Karpas-422 (cell line): ENCODE measurements at regions not wholly inside any gene's neighbourhood (a gene's known extent, or its start where the extent isn't known, plus 50 kb on each side); places are given as distances from the start of the nearest gene placed in this dataset.
"Not testable (repeated sequence)": the region's sequence is repeated elsewhere in the genome, so short reads cannot be mapped to it uniquely, and the experiment has no call there.

Experiments
- DNase-seq: peaks from one replicate; pipeline ENCODE4 v3.0.0-alpha.2; 2015
- H2AFZ ChIP-seq: fragments of 200-600 bp; sonication (generic); 2 replicates; pipeline ENCODE4 v1.6.1; 2014; ENCODE audit warnings: antibody characterized with exemption, low read length, mixed read lengths
- H3K27ac ChIP-seq: fragments of 200-600 bp; sonication (generic); 2 replicates; pipeline ENCODE4 v1.5.1; 2014; ENCODE audit warnings: mild to moderate bottlenecking, low read length, moderate library complexity
- H3K27me3 ChIP-seq: fragments of 200-600 bp; sonication (generic); 2 replicates; pipeline ENCODE4 v1.6.1; 2014; ENCODE audit warnings: low read length, mixed read lengths
- H3K36me3 ChIP-seq: fragments of 200-600 bp; sonication (generic); 2 replicates; pipeline ENCODE4 v1.6.1; 2014; ENCODE audit warnings: low read length, mixed read lengths; ENCODE audit not compliant: insufficient read depth
- H3K4me1 ChIP-seq: fragments of 200-600 bp; sonication (generic); 2 replicates; pipeline ENCODE4 v1.6.1; 2014; ENCODE audit warnings: mild to moderate bottlenecking, low read length, mixed read lengths
- H3K4me2 ChIP-seq: fragments of 200-600 bp; sonication (generic); 2 replicates; pipeline ENCODE4 v1.6.1; 2014; ENCODE audit warnings: low read length, low read depth, mild to moderate bottlenecking; ENCODE audit not compliant: poor library complexity, severe bottlenecking
- H3K4me3 ChIP-seq: fragments of 200-600 bp; sonication (generic); 2 replicates; pipeline ENCODE4 v1.5.1; 2014; ENCODE audit warnings: mild to moderate bottlenecking, antibody characterized with exemption, low read length, mixed read lengths
- H3K79me2 ChIP-seq: fragments of 200-600 bp; sonication (generic); 2 replicates; pipeline ENCODE4 v1.6.1; 2014; ENCODE audit warnings: mild to moderate bottlenecking, low read length, mixed read lengths
- H3K9ac ChIP-seq: fragments of 200-600 bp; sonication (generic); 2 replicates; pipeline ENCODE4 v1.6.0; 2014; ENCODE audit warnings: low read length
- H3K9me2 ChIP-seq: fragments of 200-600 bp; sonication (generic), shearing (Covaris generic); replicated peaks from 2 replicates; pipeline ENCODE4 v1.6.0; 2014; ENCODE audit warnings: mild to moderate bottlenecking, low read length, moderate library complexity; ENCODE audit not compliant: insufficient read depth
- H3K9me3 ChIP-seq: fragments of 300-700, 200-600 bp; sonication (generic); 2 replicates; pipeline ENCODE4 v1.6.1; 2014; ENCODE audit warnings: low read length, mixed read lengths
- H4K20me1 ChIP-seq: fragments of 200-600 bp; sonication (generic); 2 replicates; pipeline ENCODE4 v1.6.1; 2014; ENCODE audit warnings: mild to moderate bottlenecking, antibody characterized with exemption, low read length, low read depth; ENCODE audit not compliant: insufficient read depth

GRCh38 chr9:86475255-86475654 lies 121.0 kb upstream of the TUT7 start:
- not testable (repeated sequence) for H3K27me3 ChIP-seq, H3K4me3 ChIP-seq, H3K9me2 ChIP-seq, DNase-seq, H4K20me1 ChIP-seq, H2AFZ ChIP-seq, H3K27ac ChIP-seq, H3K4me1 ChIP-seq, H3K9ac ChIP-seq, H3K9me3 ChIP-seq, H3K36me3 ChIP-seq, H3K79me2 ChIP-seq, H3K4me2 ChIP-seq

- Histone ChIP-seq H4K20me1 (no peaks in the 10 kb centered on the region), H3K27ac (no peak overlapping the region), H3K9me2 (no peaks in the 10 kb centered on the region), H3K4me2 (no peak overlapping the region), H3K27me3 (no peaks in the 10 kb centered on the region), H3K4me3 (no peak overlapping the region), H3K4me1 (no peaks in the 10 kb centered on the region), H3K36me3 (no peaks in the 10 kb centered on the region), H3K9me3 (no peaks in the 10 kb centered on the region), H2AFZ (no peak overlapping the region), H3K9ac (no peak overlapping the region), H3K79me2 (no peaks in the 10 kb centered on the region)
- DNase-seq: no peak
Observed at GRCh38 chr9:86471171-86471815, 117.1 kb upstream of the TUT7 start.

- H3K4me2 ChIP-seq: no peak overlapping the region
- H3K27me3 ChIP-seq: no peaks in the 10 kb centered on the region
- H3K9me3 ChIP-seq: no peaks in the 10 kb centered on the region
- DNase-seq: no peak
- H4K20me1 ChIP-seq: no peaks in the 10 kb centered on the region
- H3K36me3 ChIP-seq: no peaks in the 10 kb centered on the region
- H3K4me3 ChIP-seq: no peak overlapping the region
- H3K9me2 ChIP-seq: no peaks in the 10 kb centered on the region
- no peaks in the 10 kb centered on the region for H3K79me2 ChIP-seq
- no peak overlapping the region for H3K27ac ChIP-seq
- no peak overlapping the region for H2AFZ ChIP-seq
- H3K9ac ChIP-seq: no peak overlapping the region
- no peaks in the 10 kb centered on the region for H3K4me1 ChIP-seq
Observed at GRCh38 chr9:86470326-86470725, 116.1 kb upstream of the TUT7 start.

GRCh38 chr9:86469476-86470250 lies 115.5 kb upstream of the TUT7 start:
- no peaks in the 10 kb centered on the region for H4K20me1 ChIP-seq
- no peaks in the 10 kb centered on the region for H3K36me3 ChIP-seq
- no peaks in the 10 kb centered on the region for H3K4me1 ChIP-seq
- H3K79me2 ChIP-seq: no peaks in the 10 kb centered on the region
- no peaks in the 10 kb centered on the region for H3K9me3 ChIP-seq
- H3K27me3 ChIP-seq: no peaks in the 10 kb centered on the region
- H3K4me2 ChIP-seq: no peak overlapping the region
- H3K9me2 ChIP-seq: no peaks in the 10 kb centered on the region
- H3K9ac ChIP-seq: no peak overlapping the region
- H2AFZ ChIP-seq: no peak overlapping the region
- H3K27ac ChIP-seq: no peak overlapping the region
- H3K4me3 ChIP-seq: no peak overlapping the region
- DNase-seq: no peak

GRCh38 chr9:86464242-86464641 lies 110.0 kb upstream of the TUT7 start:
- Histone ChIP-seq H3K27me3 (no peaks in the 10 kb centered on the region), H3K36me3 (no peaks in the 10 kb centered on the region), H4K20me1 (no peaks in the 10 kb centered on the region), H3K27ac (no peak overlapping the region), H2AFZ (no peak overlapping the region), H3K79me2 (no peaks in the 10 kb centered on the region), H3K4me1 (no peaks in the 10 kb centered on the region), H3K9me3 (no peaks in the 10 kb centered on the region), H3K9ac (no peak overlapping the region), H3K4me2 (no peak overlapping the region), H3K4me3 (no peak overlapping the region), H3K9me2 (no peaks in the 10 kb centered on the region)
- DNase-seq: no peak

GRCh38 chr9:86460216-86461002 lies 106.2 kb upstream of the TUT7 start:
- no peaks in the 10 kb centered on the region for H3K36me3 ChIP-seq
- H3K9me3 ChIP-seq: no peaks in the 10 kb centered on the region
- H3K9ac ChIP-seq: no peak overlapping the region
- H3K4me3 ChIP-seq: no peak overlapping the region
- no peak for DNase-seq
- no peak overlapping the region for H2AFZ ChIP-seq
- no peaks in the 10 kb centered on the region for H3K9me2 ChIP-seq
- H3K4me1 ChIP-seq: no peaks in the 10 kb centered on the region
- no peaks in the 10 kb centered on the region for H3K79me2 ChIP-seq
- H3K27me3 ChIP-seq: no peaks in the 10 kb centered on the region
- no peak overlapping the region for H3K4me2 ChIP-seq
- no peak overlapping the region for H3K27ac ChIP-seq
- H4K20me1 ChIP-seq: no peaks in the 10 kb centered on the region

GRCh38 chr9:86459599-86460155 lies 105.5 kb upstream of the TUT7 start:
- Histone ChIP-seq H3K9me3 (no peaks in the 10 kb centered on the region), H3K9me2 (no peaks in the 10 kb centered on the region), H3K4me3 (no peak overlapping the region), H3K4me2 (no peak overlapping the region), H3K4me1 (no peaks in the 10 kb centered on the region), H3K27ac (no peak overlapping the region), H3K36me3 (no peaks in the 10 kb centered on the region), H3K27me3 (no peaks in the 10 kb centered on the region), H3K9ac (no peak overlapping the region), H3K79me2 (no peaks in the 10 kb centered on the region), H4K20me1 (no peaks in the 10 kb centered on the region), H2AFZ (no peak overlapping the region)
- DNase-seq: no peak

GRCh38 chr9:86459191-86459590 lies 105.0 kb upstream of the TUT7 start:
- Histone ChIP-seq H3K79me2 (no peaks in the 10 kb centered on the region), H3K4me2 (no peak overlapping the region), H3K27me3 (no peaks in the 10 kb centered on the region), H3K4me3 (no peak overlapping the region), H2AFZ (no peak overlapping the region), H3K27ac (no peak overlapping the region), H3K9me3 (no peaks in the 10 kb centered on the region), H4K20me1 (no peaks in the 10 kb centered on the region), H3K9me2 (no peaks in the 10 kb centered on the region), H3K4me1 (no peaks in the 10 kb centered on the region), H3K9ac (no peak overlapping the region), H3K36me3 (no peaks in the 10 kb centered on the region)
- no peak for DNase-seq
